ENCODE measurements at regions not wholly inside any gene's neighbourhood (a gene's known extent, or its start where the extent isn't known, plus 50 kb on each side); places are given as distances from the start of the nearest gene placed in this dataset.

DNA sequence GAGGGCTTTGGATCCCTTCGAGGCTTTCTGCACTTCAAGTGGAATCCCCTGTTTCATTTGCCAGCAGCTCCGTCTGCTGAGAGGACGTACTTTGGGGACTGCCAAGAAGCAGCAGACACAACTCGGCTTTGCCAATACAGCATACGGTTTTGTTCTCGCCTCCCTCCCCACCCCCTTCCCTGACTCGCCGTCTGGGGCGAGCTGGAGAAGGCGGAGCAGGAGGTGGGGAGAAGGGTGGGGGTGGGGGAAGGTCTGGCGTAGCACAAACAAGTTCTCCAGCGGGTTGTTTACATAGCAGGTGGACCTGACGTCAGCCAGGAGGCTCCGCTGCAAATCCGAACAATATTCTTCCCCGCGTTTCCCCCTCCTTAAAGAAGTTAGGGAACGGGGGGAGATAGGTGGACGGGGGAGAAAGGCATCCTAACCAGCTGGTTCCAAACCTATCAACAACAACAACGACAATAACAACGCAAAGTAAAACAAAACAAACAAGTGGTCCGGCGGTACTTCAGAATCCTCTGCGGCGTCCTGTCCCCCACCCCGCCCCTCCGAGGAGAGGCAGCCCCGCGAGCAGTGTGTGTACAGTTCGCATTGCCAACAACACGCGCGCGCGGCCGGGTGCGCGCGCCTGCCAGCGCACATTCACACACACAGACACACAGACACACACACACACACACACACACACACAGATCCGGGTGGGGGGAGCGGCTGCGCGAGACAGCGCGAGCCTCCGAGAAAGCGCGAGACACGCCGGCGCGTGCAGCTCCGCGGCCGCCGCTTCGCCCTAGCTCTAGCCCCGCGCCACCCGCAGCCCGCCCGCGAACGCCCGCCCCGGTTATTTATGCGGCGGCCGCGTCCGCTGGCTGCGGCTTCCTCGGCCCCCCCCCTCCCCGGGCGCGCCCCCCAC, 167.0 kb upstream of the PPP1R3A start:
- no peak for DNase-seq (ENCODE audit: unreplicated experiment)
- Mint-ChIP-seq H3K4me3 (ENCODE audit: unreplicated experiment) (peak overlapping the region; percentile 67), H3K9me3 (ENCODE audit: unreplicated experiment) (no peaks in the 10 kb centered on the region), H3K36me3 (ENCODE audit: insufficient read depth, unreplicated experiment) (no peaks in the 10 kb centered on the region), H3K27me3 (ENCODE audit: insufficient read depth, unreplicated experiment) (peaks cover 100% of the 10 kb centered on the region), H3K27ac (ENCODE audit: low read depth, unreplicated experiment) (no peak overlapping the region), H3K4me1 (ENCODE audit: insufficient read depth, unreplicated experiment) (peaks cover 6% of the 10 kb centered on the region)
- BruUV-seq (replicated peaks) = no TSS peak
- intact Hi-C loops (cut with micrococcal nuclease) = no loop called here
- ChIA-PET CTCF (no interaction called here), POLR2A (interaction anchor here (0.6 kb wide), 1 partner anchor 22 kb away, joined by 4 read pairs; no protein-coding TSS in a partner anchor)
- TF ChIP-seq, protein P1, sequence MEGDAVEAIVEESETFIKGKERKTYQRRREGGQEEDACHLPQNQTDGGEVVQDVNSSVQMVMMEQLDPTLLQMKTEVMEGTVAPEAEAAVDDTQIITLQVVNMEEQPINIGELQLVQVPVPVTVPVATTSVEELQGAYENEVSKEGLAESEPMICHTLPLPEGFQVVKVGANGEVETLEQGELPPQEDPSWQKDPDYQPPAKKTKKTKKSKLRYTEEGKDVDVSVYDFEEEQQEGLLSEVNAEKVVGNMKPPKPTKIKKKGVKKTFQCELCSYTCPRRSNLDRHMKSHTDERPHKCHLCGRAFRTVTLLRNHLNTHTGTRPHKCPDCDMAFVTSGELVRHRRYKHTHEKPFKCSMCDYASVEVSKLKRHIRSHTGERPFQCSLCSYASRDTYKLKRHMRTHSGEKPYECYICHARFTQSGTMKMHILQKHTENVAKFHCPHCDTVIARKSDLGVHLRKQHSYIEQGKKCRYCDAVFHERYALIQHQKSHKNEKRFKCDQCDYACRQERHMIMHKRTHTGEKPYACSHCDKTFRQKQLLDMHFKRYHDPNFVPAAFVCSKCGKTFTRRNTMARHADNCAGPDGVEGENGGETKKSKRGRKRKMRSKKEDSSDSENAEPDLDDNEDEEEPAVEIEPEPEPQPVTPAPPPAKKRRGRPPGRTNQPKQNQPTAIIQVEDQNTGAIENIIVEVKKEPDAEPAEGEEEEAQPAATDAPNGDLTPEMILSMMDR (IDR thresholded peaks at IDR 0.05; ENCODE audit: unreplicated experiment) = no peak

DNA sequence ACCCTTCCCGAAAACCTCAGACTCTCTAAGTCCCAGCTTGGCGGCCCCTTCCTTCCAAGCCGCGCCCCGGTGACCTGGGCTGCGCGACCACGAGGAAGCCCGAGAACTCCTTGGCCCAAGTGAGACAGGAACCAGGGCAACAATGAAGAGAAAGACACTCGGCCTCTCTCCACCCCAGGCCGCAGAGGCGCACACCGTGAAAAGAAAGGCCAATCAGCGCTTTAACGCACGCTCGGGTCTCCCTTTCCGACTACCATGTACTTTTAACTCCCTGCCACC, 166.4 kb upstream of the PPP1R3A start:
- no peak for DNase-seq (ENCODE audit: unreplicated experiment)
- ChIA-PET POLR2A (no interaction called here), CTCF (no interaction called here)
- intact Hi-C loops (cut with micrococcal nuclease) = no loop called here
- no TSS peak for BruUV-seq (replicated peaks)
- H3K27me3 Mint-ChIP-seq (ENCODE audit: insufficient read depth, unreplicated experiment) = peaks cover 100% of the 10 kb centered on the region
- peak overlapping the region; percentile 67 for H3K4me3 Mint-ChIP-seq (ENCODE audit: unreplicated experiment)
- no peak overlapping the region for H3K27ac Mint-ChIP-seq (ENCODE audit: low read depth, unreplicated experiment)
- H3K36me3 Mint-ChIP-seq (ENCODE audit: insufficient read depth, unreplicated experiment) = no peaks in the 10 kb centered on the region
- no peaks in the 10 kb centered on the region for H3K9me3 Mint-ChIP-seq (ENCODE audit: unreplicated experiment)
- TF ChIP-seq, protein P1 (IDR thresholded peaks at IDR 0.05; ENCODE audit: unreplicated experiment) = no peak
- peaks cover 6% of the 10 kb centered on the region for H3K4me1 Mint-ChIP-seq (ENCODE audit: insufficient read depth, unreplicated experiment)

DNA sequence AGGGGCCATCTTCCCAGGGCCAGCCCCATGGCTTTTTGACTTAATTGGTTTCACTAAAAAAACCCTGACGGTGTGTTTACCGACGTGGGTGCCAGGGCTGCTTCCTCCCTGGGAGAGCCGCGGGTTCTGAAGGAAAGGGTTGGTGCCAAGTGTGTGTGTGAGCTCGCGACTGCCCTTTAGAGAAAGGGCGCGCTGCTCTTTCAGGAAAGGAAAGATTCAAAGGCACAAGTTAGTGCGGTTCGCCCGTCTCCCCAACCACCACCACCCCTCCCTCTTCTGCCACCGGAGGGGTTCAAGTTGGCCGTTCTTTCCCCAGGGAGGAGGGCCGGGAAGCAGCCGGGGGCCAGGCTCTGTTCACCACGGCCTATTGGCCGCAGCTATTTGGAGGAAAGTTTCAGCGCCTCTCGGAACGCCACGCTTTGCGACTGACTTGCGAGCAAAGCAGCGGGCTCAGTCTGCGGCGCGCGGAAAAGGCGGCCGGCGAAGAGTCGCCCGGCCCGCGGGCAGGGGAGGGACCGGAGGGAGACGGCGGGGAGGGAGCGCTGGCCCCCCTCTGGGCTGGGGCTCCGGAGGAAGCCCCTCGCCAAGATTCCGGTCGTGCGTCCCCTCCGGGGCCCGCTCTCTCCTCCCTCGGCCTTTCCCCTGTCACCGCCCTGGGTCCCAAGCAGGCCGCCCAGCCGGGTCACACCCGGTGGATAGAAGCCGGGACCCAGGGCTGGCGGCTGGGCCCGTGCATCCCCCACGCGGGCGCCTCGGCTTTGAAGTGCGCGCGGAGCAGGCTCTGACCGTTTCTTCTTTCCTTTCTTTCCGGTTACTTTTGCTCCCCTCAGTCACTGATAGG, 165.9 kb upstream of the PPP1R3A start:
- TF ChIP-seq, protein P1 (IDR thresholded peaks at IDR 0.05; ENCODE audit: unreplicated experiment) = no peak
- Mint-ChIP-seq H3K4me1 (ENCODE audit: insufficient read depth, unreplicated experiment) (peaks cover 6% of the 10 kb centered on the region), H3K27ac (ENCODE audit: low read depth, unreplicated experiment) (no peak overlapping the region), H3K36me3 (ENCODE audit: insufficient read depth, unreplicated experiment) (no peaks in the 10 kb centered on the region), H3K9me3 (ENCODE audit: unreplicated experiment) (no peaks in the 10 kb centered on the region), H3K27me3 (ENCODE audit: insufficient read depth, unreplicated experiment) (peaks cover 100% of the 10 kb centered on the region), H3K4me3 (ENCODE audit: unreplicated experiment) (peak overlapping the region; percentile 67)
- ChIA-PET CTCF (no interaction called here), POLR2A (no interaction called here)
- no TSS peak for BruUV-seq (replicated peaks)
- DNase-seq (ENCODE audit: unreplicated experiment) = no peak
- intact Hi-C loops (cut with micrococcal nuclease) = loop anchor here (5.0 kb wide), 1 partner anchor 578 kb away; no protein-coding TSS in a partner anchor

GRCh38 chr7:114084002-114084471, 165.2 kb upstream of the PPP1R3A start:
- no TSS peak for BruUV-seq (replicated peaks)

More at GRCh38 chr7:114084002-114084471, 165.2 kb upstream of the PPP1R3A start:
- peaks cover 100% of the 10 kb centered on the region for H3K27me3 Mint-ChIP-seq (ENCODE audit: insufficient read depth, unreplicated experiment)
- TF ChIP-seq, protein P1 (IDR thresholded peaks at IDR 0.05; ENCODE audit: unreplicated experiment) = no peak
- no peaks in the 10 kb centered on the region for H3K9me3 Mint-ChIP-seq (ENCODE audit: unreplicated experiment)
- no peak overlapping the region for H3K4me3 Mint-ChIP-seq (ENCODE audit: unreplicated experiment)
- no peaks in the 10 kb centered on the region for H3K36me3 Mint-ChIP-seq (ENCODE audit: insufficient read depth, unreplicated experiment)
- DNase-seq (ENCODE audit: unreplicated experiment) = no peak
- ChIA-PET POLR2A (no interaction called here), CTCF (no interaction called here)
- H3K4me1 Mint-ChIP-seq (ENCODE audit: insufficient read depth, unreplicated experiment) = peaks cover 6% of the 10 kb centered on the region
- H3K27ac Mint-ChIP-seq (ENCODE audit: low read depth, unreplicated experiment) = no peak overlapping the region
- intact Hi-C loops (cut with micrococcal nuclease) = loop anchor here (5.0 kb wide), 1 partner anchor 578 kb away; no protein-coding TSS in a partner anchor
